ENCODE measurements at regions not wholly inside any gene's neighbourhood (a gene's known extent, or its start where the extent isn't known, plus 50 kb on each side); places are given as distances from the start of the nearest gene placed in this dataset.

DNA sequence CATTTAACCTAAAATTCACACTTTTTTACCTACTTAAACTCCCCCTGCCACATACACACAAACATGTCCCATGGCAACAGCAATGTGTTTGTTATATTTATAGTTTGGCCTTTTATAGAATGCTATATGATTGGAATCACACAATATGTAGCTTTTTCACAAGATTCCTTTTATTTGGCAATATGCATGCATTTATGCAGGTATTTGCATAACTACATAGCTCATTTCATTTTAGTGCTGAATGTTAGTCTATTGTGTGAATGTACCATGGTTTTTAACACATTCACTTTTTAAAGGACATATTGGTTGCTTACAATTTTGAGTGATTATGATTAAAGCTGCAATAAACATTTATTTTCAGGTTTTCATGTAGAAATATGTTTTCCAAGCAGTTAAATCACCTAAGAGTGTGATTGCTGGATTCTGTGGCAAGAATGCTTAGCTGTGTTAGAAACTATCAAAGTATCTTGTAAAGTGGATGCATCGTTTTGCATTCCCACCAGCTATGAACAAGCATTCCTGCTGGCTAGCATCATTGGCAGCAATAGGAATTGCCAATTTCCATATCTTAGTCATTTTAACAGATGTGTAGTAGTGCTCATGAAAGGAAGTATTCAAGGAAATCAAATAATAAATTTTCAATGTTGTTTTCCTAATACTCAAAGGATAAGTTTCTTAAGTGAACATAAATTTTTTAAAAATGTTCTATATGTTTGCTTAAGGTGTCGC, 557.0 kb downstream of the SLITRK1 start:
- FAIRE-seq, result no peak

DNA sequence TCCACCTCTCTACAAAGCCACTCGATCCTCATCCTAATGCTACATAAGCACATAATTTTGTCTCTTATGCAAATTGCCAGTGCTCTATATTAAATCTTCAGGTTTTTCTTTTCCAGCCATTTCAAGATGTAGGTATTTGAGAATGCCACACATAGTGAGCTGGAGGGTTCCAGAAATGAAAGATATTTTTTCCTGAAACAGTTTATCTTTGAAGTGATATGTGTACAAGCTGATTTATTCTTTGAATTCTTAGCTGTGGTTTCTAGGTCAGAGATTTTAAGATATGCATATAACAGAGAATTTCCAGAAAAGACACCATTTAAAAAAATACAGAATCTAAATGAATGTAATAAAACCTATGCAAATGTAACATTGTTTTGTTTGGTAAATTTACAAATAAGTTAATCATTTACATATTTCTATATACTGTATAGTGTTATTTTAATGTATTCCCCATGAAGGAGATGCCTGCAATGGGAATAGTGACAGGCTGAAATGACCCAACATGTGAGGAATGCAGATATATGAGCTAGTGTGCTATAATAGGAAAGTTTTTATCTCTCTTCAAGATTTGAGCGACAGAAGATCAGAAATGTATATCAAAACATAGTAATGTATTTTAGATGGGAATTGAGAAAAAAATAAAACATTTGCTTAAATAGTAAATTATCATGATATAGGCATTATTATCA, 570.2 kb downstream of the SLITRK1 start:
- no peak for FAIRE-seq

- no peak for FAIRE-seq
Observed at GRCh38 chr13:83298617-83299016, 583.7 kb downstream of the SLITRK1 start.

DNA sequence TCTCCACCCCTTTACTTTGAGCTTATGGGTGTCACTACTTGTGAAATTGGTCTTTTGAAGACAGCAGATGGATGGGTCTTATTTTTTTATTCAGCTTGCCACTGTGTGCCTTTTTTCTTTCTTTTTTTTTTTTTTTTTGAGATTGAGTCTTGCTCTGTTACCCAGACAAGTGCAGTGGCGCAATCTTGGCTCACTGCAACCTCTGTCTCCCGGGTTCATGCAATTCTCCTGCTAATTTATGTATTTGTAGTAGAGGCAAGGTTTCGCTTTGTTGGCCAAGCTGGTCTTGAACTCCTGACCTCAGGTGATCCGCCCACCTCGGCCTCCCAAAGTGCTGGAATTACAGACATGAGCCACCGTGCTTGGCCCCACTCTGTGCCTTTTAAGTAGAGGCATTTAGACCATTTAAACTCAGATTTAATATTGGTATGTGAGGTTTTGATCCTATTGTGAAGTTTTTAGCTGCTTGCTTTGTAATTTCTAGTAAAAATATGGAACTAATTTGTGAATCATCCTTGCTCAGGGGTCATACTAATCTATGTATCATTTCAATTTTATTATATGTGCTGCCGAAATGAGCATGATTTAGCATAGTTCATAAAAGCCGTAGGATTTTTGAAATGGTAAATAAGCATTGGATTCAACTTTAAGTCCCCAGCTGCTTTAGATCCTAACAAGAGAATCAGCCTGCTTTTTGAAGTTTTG, 584.5 kb downstream of the SLITRK1 start:
- FAIRE-seq, result no peak

DNA sequence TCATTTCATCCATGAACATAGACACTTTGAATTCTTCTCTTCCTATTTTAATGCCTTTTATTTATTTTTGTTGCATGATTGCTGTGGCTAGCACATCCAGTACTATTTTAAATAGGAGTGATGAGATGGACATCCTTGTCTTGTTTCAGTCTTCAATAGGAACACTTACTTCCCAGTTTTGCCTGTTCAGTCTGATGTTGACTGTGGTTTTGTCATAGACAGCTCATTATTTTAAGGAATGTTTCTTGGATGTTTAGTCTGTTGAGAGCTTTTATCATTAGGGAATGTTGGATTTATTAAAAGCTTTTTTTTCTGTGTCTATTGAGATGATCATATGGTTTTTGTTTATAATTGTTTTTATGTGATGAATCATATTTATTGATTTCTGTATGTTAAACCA, 586.6 kb downstream of the SLITRK1 start:
- no peak for FAIRE-seq

- FAIRE-seq, result no peak
Observed at GRCh38 chr13:83286737-83287136, 595.5 kb downstream of the SLITRK1 start.

DNA sequence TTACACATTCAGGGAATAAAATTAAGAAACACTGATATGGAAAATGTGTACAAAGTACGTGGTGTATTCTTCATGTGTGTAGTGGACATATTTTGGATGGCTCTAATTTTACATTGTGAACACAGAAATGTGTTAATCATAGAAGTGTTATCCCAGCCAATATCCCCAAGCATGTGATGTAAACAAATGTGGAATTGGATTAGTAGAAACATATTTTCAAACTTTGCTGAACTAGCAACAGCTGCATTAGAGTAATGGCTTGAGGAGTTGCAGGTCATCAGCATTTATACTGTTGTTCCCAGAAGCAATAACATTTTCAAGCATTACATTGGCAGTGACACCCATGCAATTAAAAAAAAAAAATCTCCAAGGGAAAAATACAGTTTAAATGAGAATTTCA, 600.6 kb downstream of the SLITRK1 start:
- FAIRE-seq, result no peak

DNA sequence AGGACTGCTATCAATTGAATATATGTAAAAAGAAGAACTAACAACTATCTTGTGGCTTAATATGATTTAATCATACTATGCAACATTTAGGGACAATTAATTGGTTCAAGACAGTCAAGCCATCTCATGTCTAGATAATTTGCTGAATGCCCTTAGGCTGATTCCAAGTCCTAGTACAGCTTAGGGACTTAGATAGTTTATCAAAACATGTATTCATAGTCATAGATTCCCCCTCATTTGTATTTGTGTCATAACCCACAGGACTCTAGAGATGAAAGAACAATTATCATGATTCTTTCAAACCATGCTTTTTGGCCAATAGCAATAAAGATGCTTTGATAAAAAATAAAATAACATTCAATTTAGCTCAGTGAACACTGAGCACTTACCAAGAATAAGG, 607.6 kb downstream of the SLITRK1 start:
- no peak for FAIRE-seq

DNA sequence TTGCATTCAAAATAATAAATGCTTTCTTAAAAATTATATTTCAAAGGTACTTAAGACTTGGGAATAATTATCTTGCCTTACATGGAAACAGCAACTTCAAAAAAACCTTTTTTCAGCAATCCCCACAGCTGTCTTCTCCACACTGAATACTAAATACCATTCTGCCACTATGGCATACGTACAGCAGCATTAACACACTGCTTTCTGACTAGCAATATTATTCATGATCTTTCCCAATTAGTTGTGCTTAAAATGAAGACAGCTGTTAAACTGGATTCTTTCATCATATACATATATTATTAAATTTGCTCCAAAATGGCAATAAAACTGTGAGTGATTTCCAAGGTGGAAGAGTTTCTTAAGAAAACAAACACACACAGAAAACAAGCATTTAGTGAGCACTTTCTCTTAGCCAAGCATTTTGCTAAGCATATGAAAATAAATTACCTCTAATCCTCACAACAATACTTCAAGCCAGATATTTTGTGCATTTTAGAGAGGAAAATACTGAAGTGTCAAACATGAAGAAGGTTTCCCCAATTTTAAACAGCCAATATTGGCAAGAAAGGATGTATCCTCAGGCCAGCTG, 609.5 kb downstream of the SLITRK1 start:
- no peak for FAIRE-seq

DNA sequence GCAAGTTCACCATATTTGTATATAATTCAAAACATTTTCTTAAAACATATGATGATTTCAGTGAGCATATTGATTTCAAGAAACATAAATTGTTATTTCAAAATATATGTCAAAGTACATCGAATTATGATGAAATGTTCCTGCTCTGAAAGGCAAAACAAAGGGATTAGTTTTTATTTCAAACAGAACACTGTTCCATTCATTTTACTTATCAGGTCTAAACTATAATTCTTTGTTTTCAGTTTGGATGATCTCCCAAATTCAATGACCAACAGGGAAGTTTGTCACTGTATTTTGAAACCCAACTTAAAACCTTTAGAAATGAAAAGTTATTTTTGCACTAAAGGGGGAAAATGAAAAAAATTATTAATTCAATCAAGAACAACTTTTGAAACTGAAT, 610.2 kb downstream of the SLITRK1 start:
- no peak for FAIRE-seq

DNA sequence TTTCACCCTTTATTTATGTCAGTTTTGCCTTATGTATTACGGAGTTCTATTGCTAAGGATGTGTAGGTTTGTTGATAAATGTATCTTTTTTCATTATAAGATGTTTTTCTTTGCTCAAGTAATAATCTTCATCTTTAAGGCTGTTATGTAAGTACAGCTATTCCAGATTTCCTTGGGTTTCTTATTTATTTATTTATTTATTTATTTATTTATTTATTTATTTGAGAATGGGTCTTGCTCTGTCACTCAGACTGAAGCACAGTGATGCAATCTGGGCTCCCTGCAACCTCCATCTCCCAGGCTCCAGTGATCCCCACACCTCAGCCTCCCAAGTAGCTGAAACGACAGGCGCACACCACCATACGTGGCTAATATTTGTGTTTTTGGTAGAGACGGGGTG, 617.0 kb downstream of the SLITRK1 start:
- no peak for FAIRE-seq

- FAIRE-seq, result no peak
Observed at GRCh38 chr13:83248751-83249150, 633.5 kb downstream of the SLITRK1 start.

- no peak for FAIRE-seq
Observed at GRCh38 chr13:83232626-83233025, 649.6 kb downstream of the SLITRK1 start.

DNA sequence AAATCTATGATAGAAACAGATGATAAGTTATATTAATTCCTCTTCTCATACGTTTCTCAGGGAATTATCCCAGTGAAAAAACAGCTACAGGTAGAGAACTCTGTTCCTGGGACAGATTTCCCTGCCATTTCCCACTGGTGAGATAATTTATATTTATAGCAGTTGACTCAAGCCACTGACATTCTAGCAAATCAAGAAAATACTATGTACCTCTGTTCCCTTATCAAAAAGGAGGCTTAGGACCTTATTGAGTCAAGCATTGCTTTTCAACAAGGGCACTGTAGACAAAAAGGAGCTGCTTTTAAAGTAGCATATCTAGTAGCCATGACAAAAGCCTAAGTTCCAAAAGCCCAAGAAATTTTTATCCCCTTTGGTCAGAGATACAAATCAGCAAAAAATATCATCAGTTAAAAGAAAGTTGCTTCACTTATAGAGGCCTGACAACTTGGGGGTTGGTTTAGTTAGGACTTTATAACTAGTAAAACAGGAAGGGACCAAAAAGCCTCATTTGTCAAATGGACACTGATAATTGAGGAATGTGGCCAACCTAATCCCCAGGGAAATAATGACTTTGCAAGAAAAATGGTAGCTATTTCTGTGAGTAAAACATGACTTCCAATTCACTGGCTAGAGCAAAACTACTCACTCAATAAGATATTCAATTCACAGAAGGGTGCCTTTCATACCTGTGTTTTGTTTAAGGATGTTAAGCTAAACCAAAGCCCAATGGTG, 652.5 kb downstream of the SLITRK1 start:
- FAIRE-seq, result no peak

DNA sequence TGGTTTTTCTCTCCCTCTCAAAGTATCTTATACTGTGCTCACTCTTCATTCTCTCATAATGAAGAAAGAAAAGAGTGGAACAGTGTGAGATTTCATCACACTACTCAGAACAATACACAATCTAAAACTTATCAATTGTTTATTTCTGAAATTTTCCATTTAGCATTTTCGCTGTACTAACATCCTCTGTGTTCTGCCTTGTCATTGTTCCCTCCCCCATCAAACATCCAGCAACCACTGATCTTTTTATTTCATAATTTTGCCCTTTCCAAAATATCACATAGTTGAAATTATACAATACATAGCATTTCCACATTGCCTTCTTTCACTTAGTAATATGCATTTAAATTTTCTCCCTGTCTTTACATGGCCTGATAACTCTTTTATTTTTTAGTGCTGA, 658.7 kb downstream of the SLITRK1 start:
- no peak for FAIRE-seq

DNA sequence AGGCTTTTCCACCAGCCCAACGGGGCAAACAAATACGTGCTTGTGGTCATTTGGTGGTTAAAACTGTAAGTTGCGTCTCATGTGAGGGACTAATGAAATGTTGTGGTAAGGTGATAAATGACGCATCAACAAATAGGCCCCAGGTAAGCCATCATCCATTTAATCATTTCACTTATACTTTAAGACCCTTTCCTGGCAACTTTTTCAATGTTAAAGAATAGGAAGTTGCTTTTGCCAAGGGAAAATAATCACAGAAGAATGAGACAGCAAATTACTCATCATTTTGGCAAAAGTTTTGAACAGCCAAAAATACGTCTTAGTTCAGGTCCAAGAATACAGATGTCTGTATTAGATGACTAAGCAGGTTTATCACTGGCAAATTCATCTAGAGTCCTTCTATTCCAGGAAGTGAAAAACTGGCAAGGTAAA, 660.4 kb downstream of the SLITRK1 start:
- FAIRE-seq, result no peak

DNA sequence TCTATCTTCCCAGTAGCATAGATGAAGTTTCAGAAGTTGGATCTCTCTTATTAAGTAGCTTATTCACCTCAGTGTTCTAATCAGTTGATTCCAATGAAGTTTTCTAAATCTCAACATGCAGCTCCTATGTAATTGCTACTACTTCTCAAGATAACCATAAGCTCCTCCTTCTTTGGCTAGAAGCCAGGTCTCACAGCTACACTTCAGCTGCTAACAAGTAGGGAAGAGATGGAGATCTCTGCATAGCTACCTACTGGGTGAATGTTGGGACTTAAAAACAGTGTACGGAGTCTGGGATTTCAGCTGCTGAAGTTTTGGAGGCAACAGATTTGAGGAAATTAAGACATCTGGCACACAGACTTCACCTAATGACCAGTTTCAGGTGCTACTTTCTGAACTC, 661.0 kb downstream of the SLITRK1 start:
- FAIRE-seq, result no peak

- no peak for FAIRE-seq
Observed at GRCh38 chr13:83220241-83220640, 662.0 kb downstream of the SLITRK1 start.

DNA sequence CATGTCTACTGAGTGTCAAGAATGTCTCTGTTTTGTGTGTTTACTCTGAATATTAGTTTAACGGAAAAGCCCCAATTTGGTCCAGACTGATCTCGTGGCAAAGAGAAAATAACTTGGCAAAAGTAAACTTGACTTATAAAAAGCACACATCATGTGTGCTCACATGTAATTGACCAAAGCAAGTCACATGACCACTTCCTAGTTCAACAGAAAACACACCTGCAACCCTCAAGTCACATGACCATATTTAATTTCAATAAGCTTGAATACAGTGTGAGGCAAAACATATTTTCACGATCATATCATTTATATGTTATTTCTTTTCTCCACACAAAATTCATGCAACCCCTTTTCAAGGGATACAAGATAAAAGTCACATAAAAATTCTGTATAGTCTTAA, 662.4 kb downstream of the SLITRK1 start:
- FAIRE-seq, result no peak

DNA sequence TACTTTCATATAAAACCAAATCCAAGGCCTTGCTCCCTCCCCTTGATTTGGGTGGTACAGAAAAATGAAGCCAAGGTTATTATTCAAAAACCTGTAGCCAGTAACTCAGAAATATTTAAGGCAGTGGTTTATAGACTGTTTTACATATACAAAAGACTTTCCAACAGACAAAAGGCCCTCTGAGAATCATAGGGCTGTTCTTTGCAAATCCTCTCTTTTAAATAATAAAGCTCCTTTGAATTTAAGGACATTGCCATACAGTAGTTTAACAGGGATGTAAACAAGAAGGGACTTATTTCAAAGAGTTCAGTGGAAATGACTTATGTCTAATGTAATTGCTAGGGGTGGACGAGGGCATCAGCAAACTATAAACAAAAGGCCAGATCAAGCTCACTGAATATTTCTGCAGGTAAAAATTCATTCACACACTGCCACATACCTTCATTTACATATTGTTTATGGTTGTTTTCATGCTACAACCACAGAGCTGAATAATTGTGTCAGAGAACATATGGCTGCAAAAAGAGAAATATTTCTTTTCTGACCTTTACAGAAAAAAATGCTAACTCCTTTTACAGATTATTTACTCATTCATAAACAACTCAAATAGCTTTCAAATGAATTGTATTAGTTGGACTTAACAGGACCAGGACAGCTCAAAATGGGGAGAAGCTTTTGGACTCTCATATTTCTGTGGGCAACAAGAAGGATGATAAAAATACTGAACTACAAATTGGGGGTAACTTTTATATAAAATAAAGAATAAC, 665.6 kb downstream of the SLITRK1 start:
- FAIRE-seq, result no peak

DNA sequence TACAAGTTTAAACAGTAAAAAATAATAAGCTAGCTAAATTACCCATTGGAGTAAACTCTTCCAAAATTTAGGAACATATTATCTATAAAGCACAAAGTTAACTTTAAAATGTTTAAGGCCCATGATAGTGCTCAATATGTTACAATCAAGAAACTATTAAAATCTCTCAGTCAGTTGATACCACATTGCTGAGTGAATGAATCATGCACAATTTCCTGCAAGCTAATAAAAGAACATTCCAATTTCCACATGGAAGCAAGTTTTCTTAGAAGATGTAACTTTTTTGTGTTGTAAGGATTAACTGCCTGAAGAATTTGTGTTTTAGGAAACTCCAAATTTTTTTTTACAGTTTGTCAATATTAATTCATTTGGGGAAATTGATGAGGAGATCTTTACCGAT, 666.6 kb downstream of the SLITRK1 start:
- FAIRE-seq, result no peak

GRCh38 chr13:83214452-83214851, 667.8 kb downstream of the SLITRK1 start:
- no peak for FAIRE-seq
